ENCODE measurements at regions not wholly inside any gene's neighbourhood (a gene's known extent, or its start where the extent isn't known, plus 50 kb on each side); places are given as distances from the start of the nearest gene placed in this dataset.
"Not testable (repeated sequence)": the region's sequence is repeated elsewhere in the genome, so short reads cannot be mapped to it uniquely, and the experiment has no call there.

DNA sequence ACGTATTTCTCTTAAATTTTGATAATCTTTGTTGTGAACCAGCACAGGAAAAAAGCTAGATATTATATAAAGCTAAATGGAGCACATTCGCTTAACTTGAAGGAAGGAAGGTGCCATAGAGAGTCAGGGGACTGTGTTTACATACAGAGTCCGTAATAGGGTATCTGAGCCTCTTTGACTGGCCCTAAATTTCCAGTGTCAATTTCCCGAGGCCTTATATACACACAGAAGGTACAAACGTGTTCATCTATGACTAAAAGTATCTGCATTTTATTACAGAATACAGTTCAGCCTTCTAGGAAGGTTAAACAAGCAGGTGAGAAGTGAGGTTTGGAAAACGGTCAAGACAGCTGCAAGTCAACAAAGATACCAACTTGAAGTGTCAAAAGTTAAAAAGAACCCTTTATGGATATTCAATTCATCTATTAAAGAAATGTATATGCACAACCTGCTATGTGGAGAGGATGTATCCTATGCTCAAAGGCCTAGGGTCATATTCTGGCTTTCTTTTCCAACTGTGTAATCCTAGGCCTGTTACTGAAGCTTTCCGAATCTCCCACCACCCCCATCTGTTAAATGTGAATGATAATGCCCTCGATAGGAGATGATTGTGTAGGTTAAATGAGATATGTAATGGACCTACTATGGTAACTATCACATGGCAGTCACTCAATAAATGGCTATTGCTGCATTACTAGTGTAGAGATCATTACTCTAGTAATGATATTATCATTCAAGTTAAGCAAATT, 263.7 kb upstream of the MAF start:
- no peak for DNase-seq (ENCODE audit: low spot score)

DNA sequence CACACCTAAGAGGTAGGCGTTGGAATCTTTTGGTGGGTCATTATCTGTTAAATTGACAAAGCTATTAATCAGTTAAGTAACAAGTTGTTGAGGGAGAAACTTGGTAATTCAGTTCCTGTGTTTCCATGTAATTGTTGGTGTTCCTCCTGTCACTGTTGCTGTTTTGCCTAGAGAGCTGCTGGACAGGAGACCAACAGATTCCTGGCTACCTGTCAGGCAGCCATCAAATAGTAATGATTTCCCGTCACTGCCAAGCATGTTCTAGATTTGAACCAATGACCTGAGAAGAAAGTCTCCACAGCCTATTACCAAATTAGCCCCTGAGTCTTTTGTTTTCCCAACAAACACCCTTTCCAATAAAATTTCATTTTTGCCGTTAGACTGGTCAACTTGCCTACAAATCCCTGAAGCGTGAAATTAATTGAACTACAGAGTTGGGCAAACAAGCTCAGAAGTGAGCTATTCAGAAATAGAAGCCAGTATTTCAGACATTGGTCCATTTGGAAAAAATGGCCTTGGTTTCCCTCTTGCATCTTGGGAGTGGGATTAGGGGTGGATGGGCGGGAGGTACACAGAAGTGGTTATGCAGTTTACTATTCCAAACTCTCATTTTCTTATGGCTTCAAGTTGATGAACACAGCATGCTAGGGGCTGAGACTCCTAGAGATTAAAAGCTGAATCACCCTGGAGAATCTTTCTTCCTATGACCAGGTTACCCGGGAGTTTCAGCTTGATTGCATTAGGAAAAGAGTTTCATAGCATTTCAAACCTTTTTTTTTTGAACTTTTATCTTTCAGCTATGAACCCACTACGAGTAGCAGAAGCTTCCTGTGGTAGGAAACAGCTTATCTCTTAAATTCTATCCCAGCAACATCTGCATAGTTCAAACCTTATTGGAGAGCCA, 262.8 kb upstream of the MAF start:
- DNase-seq (ENCODE audit: low spot score) = no peak

DNA sequence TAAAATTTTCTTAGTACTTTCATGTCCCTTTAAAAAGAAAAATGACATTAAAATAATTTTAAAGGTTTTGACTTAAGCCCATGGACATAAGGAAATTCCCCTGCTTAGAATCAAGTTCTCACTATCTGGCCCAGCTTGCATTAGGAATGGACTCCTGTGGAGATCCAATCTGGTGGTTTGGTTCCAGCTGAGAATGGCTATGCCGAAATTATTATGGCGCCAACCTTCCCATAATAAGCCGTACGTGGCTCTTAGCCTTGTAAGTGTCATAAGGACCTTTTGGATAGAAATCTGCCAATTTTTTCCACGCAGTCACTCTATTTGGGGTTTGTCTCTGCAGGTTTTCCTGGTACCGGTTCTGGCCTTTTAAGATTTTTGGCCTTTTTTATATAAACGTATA, 262.1 kb upstream of the MAF start:
- no peak for DNase-seq (ENCODE audit: low spot score)

DNA sequence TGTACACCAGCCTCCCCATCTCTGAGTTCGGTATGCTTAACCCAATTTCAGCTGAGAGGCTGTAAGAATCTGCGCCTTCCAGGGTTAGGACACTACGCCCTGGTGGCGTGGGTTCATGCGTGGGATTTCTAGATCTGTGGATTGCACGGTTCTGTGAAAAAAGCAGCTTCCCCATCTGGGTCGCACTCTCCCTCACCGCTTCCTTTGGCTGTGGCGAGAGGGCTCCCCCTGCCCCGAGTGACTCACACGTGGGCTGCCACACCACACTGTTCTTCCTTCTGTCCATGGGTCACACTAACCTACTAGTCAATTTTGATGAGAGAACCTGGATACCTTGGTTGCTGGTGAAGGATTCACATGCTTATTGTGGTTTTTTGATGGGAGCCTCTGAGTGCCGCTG, 256.0 kb upstream of the MAF start:
- DNase-seq (ENCODE audit: low spot score) = no peak

DNA sequence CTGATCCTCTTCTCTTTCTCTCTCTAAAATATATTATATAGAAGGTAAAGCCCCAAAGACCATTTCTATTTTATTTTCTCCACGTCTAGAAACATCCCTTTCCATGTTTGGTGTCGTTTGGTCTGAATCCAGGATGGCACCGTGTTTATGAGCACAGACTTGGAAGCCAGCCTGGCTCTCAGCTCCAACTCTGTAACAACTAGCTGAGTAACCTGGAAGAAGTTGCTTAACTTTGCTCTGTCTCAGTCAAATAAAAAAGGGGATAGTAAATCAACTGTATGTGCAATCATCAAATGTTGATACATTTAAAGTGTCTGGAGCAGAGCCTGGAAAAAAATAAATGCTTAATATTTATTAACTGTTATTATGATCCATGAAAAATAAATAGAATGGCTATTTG, 249.8 kb upstream of the MAF start:
- DNase-seq (ENCODE audit: low spot score) = no peak

DNA sequence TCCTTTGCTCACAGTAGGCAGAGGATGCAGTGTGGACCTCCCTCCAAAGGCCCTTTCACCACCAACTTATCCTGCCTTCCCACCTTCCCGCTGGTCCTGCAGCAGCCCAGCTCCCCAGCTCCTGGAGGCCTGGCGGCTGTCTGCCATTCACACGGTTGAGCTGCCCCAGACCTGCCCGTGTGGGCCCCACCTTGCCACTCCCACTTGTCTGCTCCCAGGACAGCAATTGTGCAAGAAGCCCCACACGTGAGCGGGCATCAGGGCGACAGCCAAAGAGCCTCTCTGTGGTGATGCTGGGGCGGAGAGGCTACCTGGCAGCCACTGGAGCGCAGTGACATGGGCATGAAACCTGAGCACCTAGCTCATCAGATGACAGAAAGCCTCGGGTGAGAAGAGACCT, 248.6 kb upstream of the MAF start:
- DNase-seq (ENCODE audit: low spot score) = no peak

DNA sequence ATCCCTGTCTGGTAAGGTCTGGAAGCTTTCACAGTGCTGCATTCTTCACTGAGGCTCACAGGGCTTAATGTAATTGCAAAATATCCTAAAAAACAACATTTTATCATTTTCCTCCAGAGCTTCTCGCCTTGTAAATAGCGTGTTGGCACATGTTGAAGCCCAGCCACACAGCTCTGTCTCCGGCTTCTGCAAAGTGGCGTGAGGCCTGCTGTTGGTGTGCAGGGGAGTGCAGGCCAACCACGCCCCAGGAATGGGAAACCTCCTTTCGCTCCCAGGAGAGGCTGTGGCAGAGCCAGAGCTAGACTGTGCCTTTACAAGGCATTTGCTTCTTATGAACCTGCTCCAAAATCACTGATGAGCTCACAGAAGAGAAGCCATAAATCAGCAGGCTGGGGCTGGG, 248.2 kb upstream of the MAF start:
- DNase-seq (ENCODE audit: low spot score) = no peak

DNA sequence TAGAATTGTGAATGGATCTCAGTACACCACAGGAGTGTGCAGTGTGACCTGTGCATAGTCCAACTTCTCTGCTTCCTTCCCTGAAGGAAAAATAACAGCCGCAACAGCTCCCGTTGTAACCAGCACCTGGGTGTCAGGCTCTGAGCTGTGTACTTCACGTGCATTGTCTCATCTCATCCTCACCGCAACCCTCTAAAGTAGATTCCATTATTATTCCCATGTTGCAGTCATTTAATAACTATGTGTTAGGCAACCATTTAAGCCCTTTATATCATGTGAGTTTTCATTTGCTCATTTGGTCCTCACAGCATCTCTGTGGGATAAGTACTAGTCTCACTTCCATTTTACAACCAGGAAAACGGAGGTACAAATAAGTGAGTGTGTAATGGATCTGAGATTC, 247.0 kb upstream of the MAF start:
- no peak for DNase-seq (ENCODE audit: low spot score)

DNA sequence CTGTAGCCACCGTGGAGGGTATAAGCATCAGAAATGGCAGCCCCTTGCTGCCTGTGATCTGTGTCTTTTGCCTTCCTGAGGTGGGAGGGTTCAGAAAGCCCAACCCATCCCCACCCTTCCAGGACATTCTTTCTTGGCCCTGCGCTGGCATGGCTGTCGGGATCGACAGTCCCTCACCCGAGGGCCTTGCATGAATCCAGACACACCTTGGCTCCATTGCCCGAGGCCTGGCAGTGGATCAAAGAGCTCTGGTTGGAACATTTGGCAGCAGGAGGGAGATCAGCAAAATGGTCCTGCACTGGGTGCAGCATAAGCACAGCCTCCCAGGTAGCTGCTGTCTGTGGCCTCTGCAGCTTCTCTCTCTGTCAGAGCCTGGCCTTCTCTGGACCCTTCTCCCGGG, 246.6 kb upstream of the MAF start:
- DNase-seq (ENCODE audit: low spot score) = no peak

DNA sequence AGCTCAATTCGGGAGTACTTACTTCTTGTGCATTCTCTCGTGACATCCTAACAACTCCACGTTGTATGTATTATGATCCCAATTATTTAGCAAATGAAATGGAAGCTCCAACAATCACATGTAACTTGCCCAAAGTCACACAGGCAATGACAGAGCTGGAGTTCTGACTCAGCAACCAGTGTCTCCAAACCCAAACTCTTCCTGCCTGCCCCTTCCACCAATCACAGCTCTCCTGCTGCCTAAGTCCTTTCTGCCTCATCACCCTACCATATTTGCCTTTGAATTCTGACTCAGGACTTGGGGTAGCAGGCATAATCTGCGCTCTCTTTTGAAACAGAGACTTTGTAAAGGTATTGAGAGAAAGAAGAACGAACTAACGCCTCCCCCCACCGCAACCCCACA, 245.2 kb upstream of the MAF start:
- DNase-seq (ENCODE audit: low spot score) = no peak

DNA sequence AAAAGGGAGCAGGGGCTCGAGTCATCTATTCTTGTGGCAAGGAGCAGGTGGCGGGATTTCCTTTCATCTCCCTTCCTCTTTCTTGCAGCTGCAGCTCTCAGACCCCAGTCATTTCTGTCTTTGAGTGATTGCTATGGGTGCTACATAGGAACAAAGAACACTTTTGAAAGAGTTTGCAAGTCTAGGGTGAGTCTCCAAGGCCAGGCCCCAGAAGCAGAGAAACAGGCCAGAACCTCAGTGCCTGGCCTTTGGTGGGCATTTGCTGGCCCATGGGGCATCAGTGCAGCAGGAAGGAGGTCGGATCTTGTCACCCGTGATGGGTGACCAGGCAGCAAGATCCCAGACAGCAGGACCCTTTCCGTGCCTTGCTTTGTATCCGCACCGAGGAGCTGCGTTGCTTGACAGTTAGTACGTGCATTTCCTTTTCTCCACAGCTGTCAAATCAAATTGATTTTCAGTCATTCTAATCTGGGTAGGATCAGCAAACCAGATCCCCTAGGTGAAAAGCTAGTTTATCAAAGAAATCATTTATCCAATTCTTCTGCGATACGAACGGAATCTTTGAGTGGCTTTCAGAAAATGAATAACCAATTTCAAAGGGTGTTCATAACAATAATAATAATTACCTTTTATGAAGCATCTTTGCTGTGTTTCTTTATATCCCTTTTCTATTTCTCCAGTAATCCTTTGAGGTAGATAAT, 244.6 kb upstream of the MAF start:
- no peak for DNase-seq (ENCODE audit: low spot score)

DNA sequence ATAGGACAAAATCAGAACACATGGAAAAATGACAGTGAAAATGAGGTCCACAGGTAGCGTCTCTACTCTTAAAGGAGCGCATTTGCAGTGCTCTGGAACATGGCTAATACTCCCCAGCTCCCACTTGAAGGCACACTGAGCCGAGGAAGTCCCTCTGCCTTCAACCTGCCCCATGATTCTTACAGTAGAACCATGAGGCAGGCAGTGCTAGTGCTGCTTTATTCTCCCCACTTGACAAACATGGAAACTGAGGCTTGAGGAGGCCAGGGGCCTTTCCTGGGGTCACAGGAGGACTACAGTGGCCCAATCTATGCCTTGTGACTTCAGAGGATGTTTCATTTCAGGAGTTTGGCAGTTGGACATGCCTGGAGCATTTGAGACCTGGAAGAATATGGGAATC, 244.1 kb upstream of the MAF start:
- no peak for DNase-seq (ENCODE audit: low spot score)

DNA sequence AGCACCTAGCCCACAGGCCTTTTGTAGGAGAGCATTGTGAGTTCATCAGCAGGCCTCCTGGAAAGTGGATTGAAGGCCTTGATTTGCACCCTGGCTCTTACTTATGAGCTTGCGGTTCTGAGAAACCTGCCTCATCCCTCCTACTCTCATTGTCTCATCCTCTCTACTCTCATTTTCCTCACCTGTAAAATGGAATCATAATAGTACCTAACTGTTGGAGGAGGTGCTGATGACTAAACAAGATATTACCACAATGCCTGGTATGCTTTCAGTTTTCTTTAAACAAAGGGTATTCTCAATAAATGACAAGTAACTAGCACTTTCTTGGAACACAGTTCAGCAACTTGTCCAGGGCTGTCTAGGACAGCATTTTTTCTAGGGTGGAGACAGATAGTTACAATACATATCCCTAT, 243.1 kb upstream of the MAF start:
- no peak for DNase-seq (ENCODE audit: low spot score)

DNA sequence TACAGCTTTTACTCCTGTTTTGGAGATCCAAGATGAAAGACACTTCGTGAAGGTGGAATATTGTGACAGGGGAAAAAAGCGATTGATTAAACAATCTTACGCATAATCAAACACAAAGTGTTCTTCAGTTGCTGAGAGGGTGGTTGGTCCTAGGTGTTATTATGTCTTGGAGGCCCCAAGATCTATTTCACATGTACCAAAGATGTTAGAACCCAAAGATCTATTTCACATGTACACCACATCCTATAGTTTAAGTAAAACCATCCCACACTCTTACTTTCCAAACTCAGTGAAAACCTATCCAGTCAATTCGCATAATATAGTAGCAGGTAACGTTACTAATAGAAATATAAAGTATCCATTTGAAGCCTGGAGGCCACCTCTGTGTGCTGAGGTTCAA, 242.6 kb upstream of the MAF start:
- no peak for DNase-seq (ENCODE audit: low spot score)

DNA sequence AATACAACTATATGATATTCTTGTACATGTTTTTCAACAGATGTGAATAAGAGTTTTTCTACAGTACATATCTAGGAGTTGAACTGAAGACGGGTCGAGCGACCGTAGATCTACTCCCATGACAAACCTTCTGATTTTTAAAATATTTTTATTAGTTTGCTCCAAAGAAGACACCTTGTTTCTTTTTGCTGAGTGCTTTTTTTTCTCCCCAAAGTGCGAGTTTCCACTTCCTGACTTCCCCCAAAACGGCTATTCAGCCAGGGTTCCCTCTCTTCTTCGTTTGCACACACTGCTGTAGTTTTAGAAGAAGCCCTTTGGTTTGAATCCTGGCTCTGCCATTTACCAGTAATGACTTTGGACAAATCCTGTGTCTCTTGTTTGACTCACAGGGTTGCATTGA, 241.7 kb upstream of the MAF start:
- DNase-seq (ENCODE audit: low spot score) = no peak

DNA sequence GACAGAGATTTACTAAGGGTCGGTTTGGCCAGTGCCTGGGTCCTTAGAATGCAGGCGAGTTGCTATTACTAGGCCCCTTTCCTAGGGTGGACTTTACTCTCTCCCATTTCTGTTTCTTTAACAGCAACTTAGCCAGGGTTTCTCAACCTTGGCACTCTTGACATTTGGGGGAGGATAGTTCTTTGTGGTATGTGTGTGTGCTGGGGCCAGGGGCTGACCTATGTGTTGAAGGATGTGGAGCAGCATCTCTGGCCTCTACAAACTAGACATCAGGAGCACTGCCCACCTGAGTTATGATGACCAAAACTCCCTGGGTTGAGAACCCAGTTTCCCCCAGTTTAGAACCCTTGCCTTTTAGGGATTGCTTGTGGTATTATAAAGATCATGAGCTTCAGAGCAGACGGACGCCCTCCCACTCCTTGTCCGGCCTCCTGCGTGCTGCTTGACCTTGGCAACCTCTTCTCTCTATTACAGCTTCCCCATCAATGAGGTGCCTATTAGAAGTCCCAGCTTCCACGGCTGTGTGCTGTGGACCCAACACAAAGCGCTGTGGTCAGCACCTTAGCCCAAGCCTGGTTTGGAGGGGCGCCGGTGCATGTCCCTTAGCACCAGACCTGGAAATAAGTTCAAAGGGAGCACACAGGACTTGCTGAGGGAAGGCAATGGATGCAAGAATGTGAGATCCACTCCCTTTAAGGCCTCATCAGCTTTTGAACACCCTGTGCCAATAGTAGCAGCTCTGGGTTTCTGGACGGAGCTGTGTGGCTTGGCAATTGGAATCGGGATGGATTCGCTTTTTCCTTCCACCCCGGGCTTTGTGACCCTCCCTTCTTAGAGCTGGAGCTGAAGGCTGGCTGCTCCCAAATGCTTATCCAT, 239.2 kb upstream of the MAF start:
- DNase-seq (ENCODE audit: low spot score) = no peak

DNA sequence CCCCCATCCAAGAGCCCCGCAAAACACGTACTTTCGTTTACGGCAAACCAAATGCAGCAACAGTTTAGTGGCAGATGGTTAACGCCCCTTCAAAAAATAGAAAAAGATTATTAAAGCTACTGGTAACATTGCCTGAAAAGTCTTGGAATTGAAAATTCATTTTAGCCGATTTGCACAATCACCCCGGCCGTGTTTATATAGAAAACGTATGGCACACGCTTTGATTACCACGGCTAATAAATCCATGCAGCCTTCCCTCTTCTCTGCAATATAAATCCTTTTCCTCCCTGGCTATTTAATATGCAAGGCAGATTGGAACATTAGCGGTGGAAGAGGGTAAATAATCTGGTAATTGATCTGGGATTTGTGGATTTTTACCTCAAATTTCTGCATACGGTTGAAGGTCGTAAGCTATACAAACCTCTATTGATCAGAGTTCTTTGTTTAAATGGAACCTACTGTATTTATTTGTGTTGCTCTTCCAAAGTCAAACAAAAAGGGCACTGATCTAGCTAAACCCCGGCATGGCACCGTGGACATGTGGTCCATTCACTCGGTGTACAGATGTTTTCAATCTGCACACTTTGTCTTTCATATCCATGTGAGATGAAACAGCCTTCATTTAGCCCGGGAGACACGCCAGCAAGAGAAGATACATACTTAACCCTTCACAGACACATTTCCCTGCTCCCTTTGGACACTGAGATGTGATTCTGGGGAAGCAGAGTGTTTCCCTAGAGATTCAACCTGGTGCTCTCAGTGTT, 238.1 kb upstream of the MAF start:
- DNase-seq (ENCODE audit: low spot score) = no peak

DNA sequence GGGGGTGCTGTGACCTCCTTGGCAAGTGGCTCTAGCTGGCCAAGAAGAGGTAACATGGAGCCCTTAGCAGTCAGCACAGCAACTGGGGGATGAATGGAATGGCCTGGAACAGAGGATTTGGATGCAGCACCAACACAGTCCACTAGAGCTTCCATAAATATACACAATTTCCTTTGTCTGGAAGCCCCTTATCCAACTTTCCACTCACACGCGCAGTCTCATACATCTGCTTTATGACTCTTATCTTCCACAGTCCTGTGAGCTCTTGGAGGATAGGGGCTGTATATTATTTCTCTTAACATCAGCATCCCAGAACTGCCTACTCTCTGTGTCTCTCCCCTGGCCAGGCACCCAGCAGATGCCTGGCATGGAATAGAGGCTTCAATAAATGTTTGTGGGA, 235.6 kb upstream of the MAF start:
- no peak for DNase-seq (ENCODE audit: low spot score)

DNA sequence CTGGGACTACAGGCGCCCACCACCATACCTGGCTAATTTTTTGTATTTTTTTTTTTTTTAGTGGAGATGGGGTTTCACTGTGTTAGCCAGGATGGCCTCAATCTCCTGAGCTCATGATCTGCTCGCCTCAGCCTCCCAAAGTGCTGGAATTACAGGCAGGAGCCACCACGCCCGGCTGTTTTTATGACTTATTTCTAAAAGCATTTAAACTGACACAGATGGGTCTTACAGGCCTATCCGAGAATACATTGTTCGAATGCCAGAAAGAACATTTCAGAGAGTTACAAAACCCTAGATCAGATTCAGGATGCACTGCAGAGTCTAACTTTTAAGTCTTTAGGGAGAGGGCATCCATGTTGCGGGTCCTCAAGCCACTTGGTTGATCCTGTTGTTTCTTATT, 234.7 kb upstream of the MAF start:
- DNase-seq (ENCODE audit: low spot score) = no peak

DNA sequence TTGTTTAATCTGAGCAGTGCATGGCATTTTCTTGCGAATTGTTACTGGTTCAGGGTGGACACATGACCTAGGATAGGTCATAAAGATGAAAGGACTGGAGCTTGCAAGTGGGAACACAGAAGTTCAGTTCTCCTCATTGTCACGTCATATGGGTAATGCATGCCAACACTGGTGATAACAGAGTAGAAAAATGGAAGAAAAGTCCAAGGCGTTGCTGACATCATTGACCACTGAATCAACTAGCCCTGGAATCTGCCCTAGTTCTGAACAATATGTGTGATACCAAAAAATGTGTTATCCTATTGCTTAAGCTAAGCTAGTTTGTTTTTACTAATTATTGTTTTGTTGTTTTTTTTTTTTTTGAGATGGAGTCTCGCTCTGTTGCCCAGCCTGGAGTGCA, 234.2 kb upstream of the MAF start:
- no peak for DNase-seq (ENCODE audit: low spot score)

DNA sequence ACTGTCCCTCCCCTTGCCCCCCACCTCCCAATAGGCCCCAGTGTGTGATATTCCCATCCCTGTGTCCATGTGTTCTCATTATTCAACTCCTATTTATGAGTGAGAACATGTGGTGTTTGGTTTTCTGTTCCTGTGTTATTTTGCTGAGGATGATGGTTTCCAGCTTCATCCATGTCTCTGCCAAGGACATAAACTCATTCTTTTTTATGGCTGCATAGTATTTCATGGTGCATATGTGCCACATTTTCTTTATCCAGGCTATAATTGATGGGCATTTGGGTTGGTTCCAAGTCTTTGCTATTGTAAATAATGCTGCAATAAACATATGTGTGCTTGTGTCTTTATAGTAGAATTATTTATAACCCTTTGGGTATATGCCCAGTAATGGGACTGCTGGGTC, 233.5 kb upstream of the MAF start:
- not testable (repeated sequence) for DNase-seq (ENCODE audit: low spot score)
